BE2C (cell line): ENCODE measurements at regions not wholly inside any gene's neighbourhood (a gene's known extent, or its start where the extent isn't known, plus 50 kb on each side); places are given as distances from the start of the nearest gene placed in this dataset.

Experiments used
- DNase-seq: peaks from one replicate; pipeline ENCODE4 v3.0.0-alpha.2; 2020
- H3K27me3 ChIP-seq: fragments of 250-450 bp; sonication (Bioruptor Pico); 2 replicates; pipeline ENCODE4 v1.5.1; 2020; ENCODE audit warnings: mild to moderate bottlenecking
- H3K36me3 ChIP-seq: fragments of 250-450 bp; sonication (Bioruptor Pico); 2 replicates; pipeline ENCODE4 v1.5.1; 2020; ENCODE audit warnings: mild to moderate bottlenecking
- H3K4me1 ChIP-seq: fragments of 250-450 bp; sonication (Bioruptor Pico); 2 replicates; pipeline ENCODE4 v1.5.1; 2020
- H3K4me3 ChIP-seq: 2 replicates; pipeline ENCODE4 v1.5.1; 2011; ENCODE audit warnings: low read depth, low read length
- H3K9me3 ChIP-seq: fragments of 250-450 bp; sonication (Bioruptor Pico); 2 replicates; pipeline ENCODE4 v1.5.1; 2020
- CTCF ChIP-seq: IDR thresholded peaks from 2 replicates; pipeline ENCODE4 v1.5.1; 2012; ENCODE audit warnings: mild to moderate bottlenecking, low read depth, low read length

- TF ChIP-seq CTCF: no peak
- no peaks in the 10 kb centered on the region for H3K4me1 ChIP-seq
- no peaks in the 10 kb centered on the region for H3K36me3 ChIP-seq
- H3K27me3 ChIP-seq: no peaks in the 10 kb centered on the region
- H3K9me3 ChIP-seq: no peaks in the 10 kb centered on the region
- H3K4me3 ChIP-seq: no peak overlapping the region
- DNase-seq: no peak
Observed at GRCh38 chr12:97936165-97936564, 473.6 kb downstream of the RMST start.

- Histone ChIP-seq H3K36me3 (no peaks in the 10 kb centered on the region), H3K27me3 (no peaks in the 10 kb centered on the region), H3K4me3 (no peak overlapping the region), H3K4me1 (no peaks in the 10 kb centered on the region), H3K9me3 (no peaks in the 10 kb centered on the region)
- no peak for DNase-seq
- TF ChIP-seq CTCF: no peak
Observed at GRCh38 chr12:97938031-97938430, 475.4 kb downstream of the RMST start.

DNA sequence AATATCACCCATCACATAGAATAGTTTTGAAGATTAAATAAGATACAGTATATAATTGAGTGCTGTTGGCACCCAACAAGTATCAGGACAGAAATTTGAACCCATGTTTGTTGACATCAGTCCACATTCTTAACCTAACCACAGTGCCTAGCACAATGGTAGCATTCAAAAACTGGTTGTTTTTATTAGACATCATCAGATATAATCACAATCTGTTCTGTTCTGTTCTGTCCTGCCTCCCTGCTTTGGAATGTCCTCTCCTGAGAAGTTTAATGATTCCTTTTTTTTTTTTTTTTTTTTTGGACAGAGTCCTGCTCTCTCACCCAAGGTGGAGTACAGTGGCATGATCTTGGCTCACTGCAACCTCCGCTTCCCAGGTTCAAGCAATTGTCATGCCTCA lies 476.6 kb downstream of the RMST start:
- no peak for DNase-seq
- Histone ChIP-seq H3K4me3 (no peak overlapping the region), H3K4me1 (no peaks in the 10 kb centered on the region), H3K27me3 (no peaks in the 10 kb centered on the region), H3K36me3 (no peaks in the 10 kb centered on the region), H3K9me3 (no peaks in the 10 kb centered on the region)
- TF ChIP-seq CTCF: no peak

- Histone ChIP-seq H3K9me3 (no peaks in the 10 kb centered on the region), H3K27me3 (no peaks in the 10 kb centered on the region), H3K36me3 (no peaks in the 10 kb centered on the region), H3K4me1 (no peaks in the 10 kb centered on the region), H3K4me3 (no peak overlapping the region)
- DNase-seq: no peak
- TF ChIP-seq CTCF: no peak
Observed at GRCh38 chr12:97940105-97940504, 477.5 kb downstream of the RMST start.

DNA sequence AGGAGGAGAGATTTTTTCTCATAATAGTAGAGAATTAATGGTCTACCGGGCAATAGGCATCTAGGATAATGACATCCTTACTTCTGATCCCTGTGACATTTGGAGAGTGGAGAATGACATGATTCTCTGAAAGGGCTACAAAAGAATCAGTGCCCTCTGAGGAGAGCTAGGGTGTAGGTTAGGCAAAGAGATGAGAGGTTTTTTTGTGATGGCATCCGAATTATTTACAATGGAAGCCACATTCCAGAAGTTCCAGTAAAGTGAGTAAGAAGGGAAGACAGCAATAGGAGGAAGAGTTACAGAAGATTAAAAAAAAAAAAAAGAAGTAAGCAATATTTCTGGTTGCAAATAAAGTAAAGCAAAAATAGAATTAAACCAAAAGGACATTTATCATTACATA lies 478.0 kb downstream of the RMST start:
- H3K36me3 ChIP-seq: no peaks in the 10 kb centered on the region
- TF ChIP-seq CTCF: no peak
- DNase-seq: no peak
- H3K27me3 ChIP-seq: no peaks in the 10 kb centered on the region
- no peaks in the 10 kb centered on the region for H3K4me1 ChIP-seq
- no peaks in the 10 kb centered on the region for H3K9me3 ChIP-seq
- H3K4me3 ChIP-seq: no peak overlapping the region

DNA sequence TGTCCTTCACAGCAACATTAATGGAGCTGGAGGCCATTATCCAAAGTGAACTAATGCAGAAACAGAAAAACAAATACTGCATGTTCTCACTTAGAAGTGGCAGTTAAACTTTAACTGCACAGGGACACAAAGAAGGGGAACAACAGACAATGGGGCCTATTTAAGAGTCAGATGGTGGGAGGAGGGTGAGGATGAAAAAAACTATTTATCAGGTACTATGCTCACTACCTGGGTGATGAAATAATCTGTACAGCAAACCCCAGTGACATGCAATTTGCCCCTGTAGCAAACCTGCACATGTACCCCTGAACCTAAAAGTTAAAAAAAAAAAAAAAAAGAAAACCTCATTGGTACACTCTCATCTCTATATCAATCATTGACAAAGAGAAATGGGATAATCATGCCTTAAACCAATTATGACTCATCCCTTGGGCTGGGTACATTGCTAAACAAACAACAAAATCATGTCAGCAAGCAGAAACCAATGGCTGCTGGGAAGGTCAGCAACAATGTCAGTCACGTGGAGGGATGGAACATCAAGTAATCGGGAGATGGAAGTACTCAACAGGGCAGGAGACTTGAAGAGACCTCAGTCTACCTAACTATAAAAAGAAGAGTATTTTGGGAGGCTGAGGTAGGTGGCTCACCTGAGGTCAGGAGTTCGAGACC lies 479.2 kb downstream of the RMST start:
- no peak for DNase-seq
- Histone ChIP-seq H3K4me1 (no peaks in the 10 kb centered on the region), H3K9me3 (no peaks in the 10 kb centered on the region), H3K27me3 (no peaks in the 10 kb centered on the region), H3K36me3 (no peaks in the 10 kb centered on the region), H3K4me3 (no peak overlapping the region)
- TF ChIP-seq CTCF: no peak
